ENCODE measurements at regions not wholly inside any gene's neighbourhood (a gene's known extent, or its start where the extent isn't known, plus 50 kb on each side); places are given as distances from the start of the nearest gene placed in this dataset.

GRCh38 chr10:129021594-129022304, 445.3 kb upstream of the MGMT start:
- Mint-ChIP-seq H3K4me3 (peak overlapping the region; percentile 34), H3K4me1 (ENCODE audit: unreplicated experiment) (peaks cover 37% of the 10 kb centered on the region)

GRCh38 chr10:129023082-129023481, 444.0 kb upstream of the MGMT start:
- Mint-ChIP-seq H3K4me1 (ENCODE audit: unreplicated experiment) (peaks cover 41% of the 10 kb centered on the region), H3K4me3 (peak overlapping the region; percentile 8), H3K36me3 (no peaks in the 10 kb centered on the region), H3K9me3 (no peaks in the 10 kb centered on the region), H3K27me3 (peaks cover 24% of the 10 kb centered on the region), H3K27ac (peak overlapping the region; percentile 12)
- TF ChIP-seq CTCF (conservative IDR thresholded peaks at IDR 0.05), result no peak
- no peak for DNase-seq (ENCODE audit: extremely low spot score, unreplicated experiment)

More at GRCh38 chr10:129021594-129022304, 445.3 kb upstream of the MGMT start:
- peak overlapping the region; percentile 53 for H3K27ac Mint-ChIP-seq
- H3K9me3 Mint-ChIP-seq, result no peaks in the 10 kb centered on the region
- no peaks in the 10 kb centered on the region for H3K36me3 Mint-ChIP-seq
- peaks cover 10% of the 10 kb centered on the region for H3K27me3 Mint-ChIP-seq
- no peak for TF ChIP-seq CTCF (conservative IDR thresholded peaks at IDR 0.05)
- DNase-seq (ENCODE audit: extremely low spot score, unreplicated experiment), result no peak

GRCh38 chr10:129024046-129024445, 443.0 kb upstream of the MGMT start:
- no peak for TF ChIP-seq CTCF (conservative IDR thresholded peaks at IDR 0.05)
- H3K27me3 Mint-ChIP-seq, result peaks cover 29% of the 10 kb centered on the region
- H3K4me3 Mint-ChIP-seq, result no peak overlapping the region
- H3K4me1 Mint-ChIP-seq (ENCODE audit: unreplicated experiment), result peaks cover 41% of the 10 kb centered on the region
- H3K27ac Mint-ChIP-seq, result no peak overlapping the region
- DNase-seq (ENCODE audit: extremely low spot score, unreplicated experiment), result no peak
- no peaks in the 10 kb centered on the region for H3K36me3 Mint-ChIP-seq
- no peaks in the 10 kb centered on the region for H3K9me3 Mint-ChIP-seq

GRCh38 chr10:129025787-129026186, 441.3 kb upstream of the MGMT start:
- Mint-ChIP-seq H3K4me1 (ENCODE audit: unreplicated experiment) (peaks cover 40% of the 10 kb centered on the region), H3K4me3 (no peak overlapping the region), H3K27me3 (peaks cover 46% of the 10 kb centered on the region), H3K36me3 (no peaks in the 10 kb centered on the region), H3K27ac (no peak overlapping the region), H3K9me3 (no peaks in the 10 kb centered on the region)
- no peak for DNase-seq (ENCODE audit: extremely low spot score, unreplicated experiment)
- TF ChIP-seq CTCF (conservative IDR thresholded peaks at IDR 0.05), result no peak

- no peaks in the 10 kb centered on the region for H3K9me3 Mint-ChIP-seq
- peaks cover 44% of the 10 kb centered on the region for H3K4me1 Mint-ChIP-seq (ENCODE audit: unreplicated experiment)
- no peak for DNase-seq (ENCODE audit: extremely low spot score, unreplicated experiment)
- no peak overlapping the region for H3K27ac Mint-ChIP-seq
- no peaks in the 10 kb centered on the region for H3K36me3 Mint-ChIP-seq
- TF ChIP-seq CTCF (conservative IDR thresholded peaks at IDR 0.05), result no peak
- no peak overlapping the region for H3K4me3 Mint-ChIP-seq
- H3K27me3 Mint-ChIP-seq, result peaks cover 61% of the 10 kb centered on the region
Observed at GRCh38 chr10:129027906-129028305, 439.1 kb upstream of the MGMT start.

Data from type B pancreatic cell (in vitro differentiated cells).